KMS-11 (cell line): ENCODE measurements at regions not wholly inside any gene's neighbourhood (a gene's known extent, or its start where the extent isn't known, plus 50 kb on each side); places are given as distances from the start of the nearest gene placed in this dataset.

ENCODE experiments used
- H2AFZ ChIP-seq: fragments of 200-600 bp; sonication (generic); 2 replicates; pipeline ENCODE4 v1.6.1; 2016; ENCODE audit warnings: antibody characterized with exemption, mixed run types, low read depth
- H3K27ac ChIP-seq: fragments of 200-600 bp; sonication (generic); 2 replicates; pipeline ENCODE4 v1.6.1; 2016; ENCODE audit warnings: mild to moderate bottlenecking, mixed run types
- H3K27me3 ChIP-seq: fragments of 200-600 bp; sonication (generic); 2 replicates; pipeline ENCODE4 v1.6.1; 2017; ENCODE audit warnings: mild to moderate bottlenecking, low read depth, mixed run types, moderate library complexity; ENCODE audit not compliant: insufficient read depth
- H3K36me3 ChIP-seq: fragments of 200-600 bp; sonication (generic); 2 replicates; pipeline ENCODE4 v1.6.1; 2017; ENCODE audit warnings: mild to moderate bottlenecking, mixed run types; ENCODE audit not compliant: insufficient read depth
- H3K4me1 ChIP-seq: fragments of 200-600 bp; sonication (generic); 2 replicates; pipeline ENCODE4 v1.6.1; 2016; ENCODE audit warnings: mild to moderate bottlenecking, low read depth, mixed run types; ENCODE audit not compliant: poor library complexity, severe bottlenecking
- H3K4me2 ChIP-seq: fragments of 200-600 bp; sonication (generic); 2 replicates; pipeline ENCODE4 v1.7.0; 2016; ENCODE audit warnings: mild to moderate bottlenecking, mixed run types
- H3K4me3 ChIP-seq: fragments of 200-600 bp; sonication (generic); IDR thresholded peaks from 2 replicates; pipeline ENCODE4 v1.6.1; 2017; ENCODE audit warnings: low read depth, low read length, mixed read lengths; ENCODE audit not compliant: insufficient read depth
- H3K79me2 ChIP-seq: fragments of 200-600 bp; sonication (generic); 2 replicates; pipeline ENCODE4 v1.6.1; 2016; ENCODE audit warnings: low read depth, mixed run types; ENCODE audit not compliant: insufficient read depth
- H3K9ac ChIP-seq: fragments of 200-600 bp; sonication (generic); 2 replicates; pipeline ENCODE4 v1.6.1; 2016; ENCODE audit warnings: mild to moderate bottlenecking, mixed run types
- H4K20me1 ChIP-seq: fragments of 200-600 bp; sonication (generic); 2 replicates; pipeline ENCODE4 v1.6.1; 2016; ENCODE audit warnings: mild to moderate bottlenecking, mixed run types; ENCODE audit not compliant: insufficient read depth
- CTCF ChIP-seq: fragments of 200-600 bp; sonication (generic); conservative IDR thresholded peaks from 2 replicates; pipeline ENCODE4 v1.6.1; 2017; ENCODE audit warnings: low read depth, mild to moderate bottlenecking, antibody characterized with exemption, low read length, moderate library complexity, mixed read lengths

DNA sequence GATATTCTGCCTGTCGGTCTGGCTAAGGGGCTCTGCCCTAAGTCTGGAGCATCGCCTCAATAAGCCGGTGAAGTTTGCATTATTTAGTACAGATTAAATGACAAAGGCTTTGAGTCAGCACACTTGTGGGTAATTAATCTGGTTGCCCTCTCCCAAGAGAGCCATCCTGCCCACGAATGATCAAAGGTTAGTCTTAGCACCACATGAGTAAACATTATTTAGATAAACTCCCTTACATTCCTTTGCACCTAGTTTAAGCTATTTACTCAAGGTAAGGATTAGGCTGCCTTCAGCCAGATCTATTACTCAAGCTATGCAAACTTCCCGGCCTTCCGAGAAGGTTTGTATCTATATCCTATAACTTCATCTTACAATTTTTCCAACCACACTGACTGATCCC is 572.1 kb downstream of the CHSY3 start:
- Histone ChIP-seq H3K4me1 (no peaks in the 10 kb centered on the region), H3K79me2 (no peaks in the 10 kb centered on the region), H3K4me3 (no peak overlapping the region), H3K4me2 (no peak overlapping the region), H3K27ac (no peak overlapping the region), H3K9ac (no peak overlapping the region), H4K20me1 (no peaks in the 10 kb centered on the region), H2AFZ (no peak overlapping the region), H3K27me3 (no peaks in the 10 kb centered on the region), H3K36me3 (no peaks in the 10 kb centered on the region)
- no peak for TF ChIP-seq CTCF

- Histone ChIP-seq H3K79me2 (no peaks in the 10 kb centered on the region), H3K27ac (no peak overlapping the region), H4K20me1 (no peaks in the 10 kb centered on the region), H3K27me3 (no peaks in the 10 kb centered on the region), H2AFZ (no peak overlapping the region), H3K9ac (no peak overlapping the region), H3K4me1 (no peaks in the 10 kb centered on the region), H3K4me2 (no peak overlapping the region), H3K4me3 (no peak overlapping the region), H3K36me3 (no peaks in the 10 kb centered on the region)
- TF ChIP-seq CTCF, result no peak
Observed at GRCh38 chr5:130462516-130462915, 558.3 kb downstream of the CHSY3 start.

DNA sequence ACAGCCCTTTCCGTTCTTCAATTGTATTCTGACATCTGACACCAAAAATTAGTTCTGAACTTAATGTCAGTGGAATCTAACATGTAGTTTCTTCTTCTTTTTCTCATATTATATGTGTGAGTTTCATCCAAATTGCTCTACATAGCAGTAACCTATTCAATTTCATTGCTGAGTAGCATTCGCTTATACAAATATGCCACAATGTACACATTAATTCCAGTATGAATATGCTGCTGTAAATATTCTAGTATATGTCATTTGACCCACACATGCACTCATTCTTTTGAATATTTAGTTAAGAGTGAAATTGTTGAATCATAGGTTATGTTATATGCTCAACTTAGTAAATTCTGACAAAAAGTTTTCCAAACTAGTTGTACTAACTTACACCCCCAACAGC is 550.9 kb downstream of the CHSY3 start:
- Histone ChIP-seq H3K4me2 (no peak overlapping the region), H2AFZ (no peak overlapping the region), H3K4me3 (no peak overlapping the region), H3K4me1 (no peaks in the 10 kb centered on the region), H3K27ac (no peak overlapping the region), H4K20me1 (no peaks in the 10 kb centered on the region), H3K27me3 (no peaks in the 10 kb centered on the region), H3K36me3 (no peaks in the 10 kb centered on the region), H3K79me2 (no peaks in the 10 kb centered on the region), H3K9ac (no peak overlapping the region)
- no peak for TF ChIP-seq CTCF

DNA sequence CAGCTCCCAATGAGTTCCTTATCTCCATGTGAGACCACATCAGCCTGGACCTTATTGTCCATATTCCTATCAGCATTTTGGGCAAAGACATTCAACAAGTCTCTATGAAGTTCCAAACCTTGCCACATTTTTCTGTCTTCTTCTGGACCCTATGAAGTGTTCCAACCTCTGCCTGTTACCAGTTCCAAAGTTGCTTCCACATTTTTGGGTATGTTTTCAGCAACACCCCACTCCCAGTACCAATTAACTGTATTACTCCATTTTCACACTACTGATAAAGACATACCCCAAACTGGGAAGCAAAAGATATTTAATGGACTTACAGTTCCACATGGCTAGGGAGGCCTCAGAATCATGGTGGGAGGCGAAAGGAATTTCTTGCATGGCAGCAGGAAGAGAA is 548.5 kb downstream of the CHSY3 start:
- TF ChIP-seq CTCF, result no peak
- no peaks in the 10 kb centered on the region for H4K20me1 ChIP-seq
- H3K79me2 ChIP-seq, result no peaks in the 10 kb centered on the region
- no peak overlapping the region for H2AFZ ChIP-seq
- no peak overlapping the region for H3K4me2 ChIP-seq
- no peaks in the 10 kb centered on the region for H3K27me3 ChIP-seq
- no peak overlapping the region for H3K4me3 ChIP-seq
- no peaks in the 10 kb centered on the region for H3K4me1 ChIP-seq
- H3K36me3 ChIP-seq, result no peaks in the 10 kb centered on the region
- no peak overlapping the region for H3K27ac ChIP-seq
- no peak overlapping the region for H3K9ac ChIP-seq

DNA sequence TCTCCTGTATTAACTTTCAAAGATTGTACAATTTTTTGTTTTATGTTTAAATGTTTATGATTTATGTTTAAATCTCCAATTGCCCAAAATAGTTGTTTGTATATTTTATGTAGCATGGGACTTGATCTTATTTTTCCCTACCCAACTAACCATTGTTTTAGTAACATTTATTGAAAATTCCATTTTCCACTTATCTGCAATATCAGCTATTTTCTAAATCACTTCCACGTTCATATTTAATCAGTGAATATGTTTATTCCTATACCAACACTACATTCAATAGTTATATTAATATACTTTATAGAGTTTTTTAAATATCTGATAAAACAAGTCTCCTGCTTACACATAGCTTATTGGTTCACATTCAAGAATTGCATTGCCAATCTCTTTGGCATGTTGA is 532.2 kb downstream of the CHSY3 start:
- H3K9ac ChIP-seq, result no peak overlapping the region
- H3K79me2 ChIP-seq, result no peaks in the 10 kb centered on the region
- H3K4me2 ChIP-seq, result no peak overlapping the region
- H3K4me1 ChIP-seq, result peaks cover 11% of the 10 kb centered on the region
- no peak for TF ChIP-seq CTCF
- H2AFZ ChIP-seq, result no peak overlapping the region
- H3K27ac ChIP-seq, result no peak overlapping the region
- no peaks in the 10 kb centered on the region for H3K27me3 ChIP-seq
- H4K20me1 ChIP-seq, result no peaks in the 10 kb centered on the region
- H3K36me3 ChIP-seq, result no peaks in the 10 kb centered on the region; the same call in 1 of the 2 replicates
- H3K4me3 ChIP-seq, result no peak overlapping the region
